Chondrocyte (in vitro differentiated cells): ENCODE measurements at regions not wholly inside any gene's neighbourhood (a gene's known extent, or its start where the extent isn't known, plus 50 kb on each side); places are given as distances from the start of the nearest gene placed in this dataset.

Source experiments
- DNase-seq: peaks from one replicate; pipeline ENCODE4 v3.0.0; 2021; ENCODE audit warnings: mixed read lengths, low spot score
- H3K27ac Mint-ChIP-seq: one replicate; pipeline ENCODE4 v1.8.0; 2021; ENCODE audit warnings: mild to moderate bottlenecking, moderate library complexity, mixed read lengths; ENCODE audit not compliant: unreplicated experiment
- H3K27me3 Mint-ChIP-seq: 2 replicates; pipeline ENCODE4 v1.8.0; 2021; ENCODE audit warnings: low read depth, mixed read lengths
- H3K36me3 Mint-ChIP-seq: 2 replicates; pipeline ENCODE4 v1.8.0; 2021; ENCODE audit warnings: low read depth, mixed read lengths
- H3K4me1 Mint-ChIP-seq: 2 replicates; pipeline ENCODE4 v1.8.0; 2021; ENCODE audit warnings: low read depth, mild to moderate bottlenecking, mixed read lengths
- H3K4me3 Mint-ChIP-seq: one replicate; pipeline ENCODE4 v1.8.0; 2021; ENCODE audit warnings: mild to moderate bottlenecking, moderate library complexity, mixed read lengths; ENCODE audit not compliant: unreplicated experiment
- H3K9me3 Mint-ChIP-seq: 2 replicates; pipeline ENCODE4 v1.8.0; 2021; ENCODE audit warnings: low read depth, mixed read lengths
- TF ChIP-seq, protein P1 (sequence below): fragments of 200-600 bp; sonication (generic); IDR thresholded peaks from 2 replicates; pipeline ENCODE4 v1.5.0; 2021; ENCODE audit warnings: antibody characterized with exemption, mild to moderate bottlenecking, moderate library complexity

DNA sequence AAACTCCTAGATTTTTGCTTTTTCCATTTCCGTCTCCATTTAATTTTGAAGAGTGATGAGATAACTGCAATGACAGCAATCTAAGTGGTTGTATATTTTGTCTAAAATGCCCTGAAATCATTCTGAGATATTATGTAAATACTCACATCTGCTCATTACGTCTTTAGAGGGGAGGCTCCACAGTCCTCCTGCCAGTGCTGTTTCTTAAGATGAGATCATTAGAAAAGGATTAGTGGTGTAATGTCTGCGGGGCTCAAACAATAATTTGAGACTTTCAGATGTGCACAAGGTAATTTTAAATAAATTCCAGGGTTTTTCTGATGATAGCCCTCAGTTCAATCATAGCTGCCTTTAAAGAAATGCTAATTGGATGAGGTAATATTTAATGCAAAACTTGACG is 437.9 kb downstream of the FOXO1 start:
- Mint-ChIP-seq H3K4me1 (peaks cover 12% of the 10 kb centered on the region), H3K36me3 (no peaks in the 10 kb centered on the region), H3K4me3 (no peak overlapping the region), H3K9me3 (no peaks in the 10 kb centered on the region), H3K27ac (no peak overlapping the region), H3K27me3 (no peaks in the 10 kb centered on the region)
- TF ChIP-seq, protein P1, sequence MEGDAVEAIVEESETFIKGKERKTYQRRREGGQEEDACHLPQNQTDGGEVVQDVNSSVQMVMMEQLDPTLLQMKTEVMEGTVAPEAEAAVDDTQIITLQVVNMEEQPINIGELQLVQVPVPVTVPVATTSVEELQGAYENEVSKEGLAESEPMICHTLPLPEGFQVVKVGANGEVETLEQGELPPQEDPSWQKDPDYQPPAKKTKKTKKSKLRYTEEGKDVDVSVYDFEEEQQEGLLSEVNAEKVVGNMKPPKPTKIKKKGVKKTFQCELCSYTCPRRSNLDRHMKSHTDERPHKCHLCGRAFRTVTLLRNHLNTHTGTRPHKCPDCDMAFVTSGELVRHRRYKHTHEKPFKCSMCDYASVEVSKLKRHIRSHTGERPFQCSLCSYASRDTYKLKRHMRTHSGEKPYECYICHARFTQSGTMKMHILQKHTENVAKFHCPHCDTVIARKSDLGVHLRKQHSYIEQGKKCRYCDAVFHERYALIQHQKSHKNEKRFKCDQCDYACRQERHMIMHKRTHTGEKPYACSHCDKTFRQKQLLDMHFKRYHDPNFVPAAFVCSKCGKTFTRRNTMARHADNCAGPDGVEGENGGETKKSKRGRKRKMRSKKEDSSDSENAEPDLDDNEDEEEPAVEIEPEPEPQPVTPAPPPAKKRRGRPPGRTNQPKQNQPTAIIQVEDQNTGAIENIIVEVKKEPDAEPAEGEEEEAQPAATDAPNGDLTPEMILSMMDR = no peak
- no peak for DNase-seq

DNA sequence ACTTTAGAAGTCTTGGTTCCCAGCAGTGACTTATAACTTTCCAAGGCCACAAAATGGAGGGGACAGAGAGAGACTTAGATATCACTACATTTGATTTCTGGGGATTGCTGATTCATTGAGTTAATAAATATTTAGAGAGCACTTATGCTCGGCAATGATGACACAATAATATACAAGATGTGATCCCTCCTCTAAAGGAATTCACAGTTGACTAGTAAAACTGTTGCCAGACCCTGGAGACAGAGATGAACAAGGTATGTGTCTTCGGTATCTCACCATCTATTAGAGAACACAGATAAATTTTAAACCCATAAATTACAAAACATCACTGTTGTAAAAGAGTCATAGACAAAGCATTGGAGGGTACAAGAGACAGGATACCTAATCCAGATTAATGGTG is 437.5 kb downstream of the FOXO1 start:
- Mint-ChIP-seq H3K9me3 (no peaks in the 10 kb centered on the region), H3K4me1 (peaks cover 12% of the 10 kb centered on the region), H3K36me3 (no peaks in the 10 kb centered on the region), H3K27ac (no peak overlapping the region), H3K27me3 (no peaks in the 10 kb centered on the region), H3K4me3 (no peak overlapping the region)
- DNase-seq = no peak
- TF ChIP-seq, protein P1 = no peak

DNA sequence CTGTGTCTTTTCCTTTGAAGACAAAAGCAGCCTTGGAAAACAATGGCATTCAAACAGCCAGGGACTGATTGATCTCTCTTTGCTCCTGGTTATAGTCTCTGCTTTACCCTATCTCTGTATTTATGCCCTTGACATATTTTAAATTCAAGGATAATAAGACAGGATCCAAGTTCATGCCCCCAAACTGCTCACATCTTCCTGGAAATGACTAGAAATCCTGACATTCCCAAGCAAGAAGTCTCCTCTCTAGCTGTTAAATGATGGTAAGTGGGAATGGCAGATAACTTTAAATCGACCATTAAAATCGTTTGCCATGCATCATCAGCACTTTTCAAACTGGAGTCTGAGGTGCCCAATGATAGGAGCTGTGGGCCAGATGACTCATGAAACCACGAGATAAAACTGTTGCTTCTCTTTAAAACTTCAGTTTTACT is 435.6 kb downstream of the FOXO1 start:
- Mint-ChIP-seq H3K36me3 (no peaks in the 10 kb centered on the region), H3K27me3 (no peaks in the 10 kb centered on the region), H3K9me3 (no peaks in the 10 kb centered on the region), H3K4me3 (no peak overlapping the region), H3K4me1 (peaks cover 12% of the 10 kb centered on the region), H3K27ac (peak overlapping the region; percentile 25)
- DNase-seq = no peak
- TF ChIP-seq, protein P1 = no peak

DNA sequence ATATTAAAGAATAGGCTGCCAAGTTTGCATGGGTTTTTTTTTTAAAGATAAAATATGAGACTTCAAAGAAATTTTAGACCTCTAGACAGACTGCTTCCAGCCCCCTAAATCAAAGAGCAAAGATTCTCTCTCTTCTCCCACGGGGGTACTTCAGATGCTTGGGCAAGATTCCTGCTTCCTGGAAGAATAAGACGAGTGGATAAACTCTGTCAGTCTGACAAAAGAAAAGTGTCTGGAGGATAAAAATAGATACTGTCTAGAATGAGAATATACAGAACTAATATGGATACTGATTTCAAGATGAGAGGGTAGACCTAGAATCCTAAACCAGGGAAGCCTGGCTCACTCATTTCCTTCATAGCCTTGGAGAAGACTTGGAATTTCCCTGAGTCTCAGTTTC is 435.1 kb downstream of the FOXO1 start:
- H3K36me3 Mint-ChIP-seq = no peaks in the 10 kb centered on the region
- no peaks in the 10 kb centered on the region for H3K27me3 Mint-ChIP-seq
- H3K27ac Mint-ChIP-seq = peak overlapping the region; percentile 68
- DNase-seq = no peak
- H3K4me1 Mint-ChIP-seq = peaks cover 15% of the 10 kb centered on the region
- H3K9me3 Mint-ChIP-seq = no peaks in the 10 kb centered on the region
- no peak overlapping the region for H3K4me3 Mint-ChIP-seq
- TF ChIP-seq, protein P1 = no peak

DNA sequence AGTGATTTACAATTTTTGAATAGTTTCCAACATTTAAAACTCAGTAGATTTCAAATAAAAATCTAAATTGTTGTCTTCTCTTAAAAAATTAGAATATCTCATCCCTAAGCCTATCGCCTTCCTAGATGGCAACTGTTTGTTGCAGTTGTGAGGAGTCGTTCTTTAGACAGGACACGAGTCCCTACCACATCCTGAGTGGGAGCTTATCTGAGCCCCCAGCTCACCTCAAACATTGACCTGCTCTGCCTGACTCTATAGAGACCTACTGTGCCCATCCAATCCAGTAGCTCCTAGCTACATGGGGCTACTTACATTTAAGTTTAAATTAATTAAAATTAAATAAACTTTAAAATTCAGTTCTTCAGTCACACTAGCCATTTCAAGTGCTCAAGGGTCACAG is 434.7 kb downstream of the FOXO1 start:
- H3K4me1 Mint-ChIP-seq = peaks cover 17% of the 10 kb centered on the region
- no peaks in the 10 kb centered on the region for H3K36me3 Mint-ChIP-seq
- H3K27me3 Mint-ChIP-seq = no peaks in the 10 kb centered on the region
- no peak for DNase-seq
- H3K9me3 Mint-ChIP-seq = no peaks in the 10 kb centered on the region
- no peak overlapping the region for H3K4me3 Mint-ChIP-seq
- TF ChIP-seq, protein P1 = no peak
- no peak overlapping the region for H3K27ac Mint-ChIP-seq
